ENCODE measurements at regions not wholly inside any gene's neighbourhood (a gene's known extent, or its start where the extent isn't known, plus 50 kb on each side); places are given as distances from the start of the nearest gene placed in this dataset.
"Not testable (repeated sequence)": the region's sequence is repeated elsewhere in the genome, so short reads cannot be mapped to it uniquely, and the experiment has no call there.

GRCh38 chr6:84941609-84942008 lies 177.2 kb upstream of the TBX18 start:
- not testable (repeated sequence) for DNase-seq (ENCODE audit: low read depth)

- no peak for DNase-seq (ENCODE audit: low read depth)
Observed at GRCh38 chr6:84929212-84929611, 164.8 kb upstream of the TBX18 start.

GRCh38 chr6:84927551-84927950 lies 163.2 kb upstream of the TBX18 start:
- DNase-seq (ENCODE audit: low read depth): no peak

- DNase-seq (ENCODE audit: low read depth): no peak
Observed at GRCh38 chr6:84926189-84927155, 162.1 kb upstream of the TBX18 start.

- no peak for DNase-seq (ENCODE audit: low read depth)
Observed at GRCh38 chr6:84921891-84922290, 157.5 kb upstream of the TBX18 start.

- no peak for DNase-seq (ENCODE audit: low read depth)
Observed at GRCh38 chr6:84920021-84920420, 155.6 kb upstream of the TBX18 start.

- no peak for DNase-seq (ENCODE audit: low read depth)
Observed at GRCh38 chr6:84916704-84917103, 152.3 kb upstream of the TBX18 start.

GRCh38 chr6:84912472-84913322 lies 148.3 kb upstream of the TBX18 start:
- DNase-seq (ENCODE audit: low read depth): no peak

- DNase-seq (ENCODE audit: low read depth): no peak
Observed at GRCh38 chr6:84910906-84911607, 146.7 kb upstream of the TBX18 start.

GRCh38 chr6:84908304-84908904 lies 144.0 kb upstream of the TBX18 start:
- DNase-seq (ENCODE audit: low read depth): no peak

GRCh38 chr6:84906514-84906913 lies 142.1 kb upstream of the TBX18 start:
- no peak for DNase-seq (ENCODE audit: low read depth)

- DNase-seq (ENCODE audit: low read depth): no peak
Observed at GRCh38 chr6:84905823-84906222, 141.4 kb upstream of the TBX18 start.

- DNase-seq (ENCODE audit: low read depth): no peak
Observed at GRCh38 chr6:84902354-84902928, 138.0 kb upstream of the TBX18 start.

GRCh38 chr6:84897988-84898594 lies 133.7 kb upstream of the TBX18 start:
- DNase-seq (ENCODE audit: low read depth): peak; percentile 7

- no peak for DNase-seq (ENCODE audit: low read depth)
Observed at GRCh38 chr6:84897011-84897410, 132.6 kb upstream of the TBX18 start.

- no peak for DNase-seq (ENCODE audit: low read depth)
Observed at GRCh38 chr6:84892671-84893070, 128.3 kb upstream of the TBX18 start.

GRCh38 chr6:84882768-84883766 lies 118.7 kb upstream of the TBX18 start:
- no peak for DNase-seq (ENCODE audit: low read depth)

- DNase-seq (ENCODE audit: low read depth): not testable (repeated sequence)
Observed at GRCh38 chr6:84879385-84879784, 115.0 kb upstream of the TBX18 start.

GRCh38 chr6:84877515-84878210 lies 113.3 kb upstream of the TBX18 start:
- DNase-seq (ENCODE audit: low read depth): no peak
